ENCODE measurements at regions not wholly inside any gene's neighbourhood (a gene's known extent, or its start where the extent isn't known, plus 50 kb on each side); places are given as distances from the start of the nearest gene placed in this dataset.

- Histone ChIP-seq H3K27me3 (ENCODE audit: insufficient read depth, low read depth) (no peaks in the 10 kb centered on the region), H3K79me2 (ENCODE audit: low read depth) (no peaks in the 10 kb centered on the region), H3K4me2 (no peak overlapping the region), H3K36me3 (ENCODE audit: low read depth) (no peaks in the 10 kb centered on the region), H4K20me1 (ENCODE audit: insufficient read depth) (no peaks in the 10 kb centered on the region), H3K27ac (no peak overlapping the region), H2AFZ (no peak overlapping the region), H3K9me3 (ENCODE audit: insufficient read depth, low read depth) (no peaks in the 10 kb centered on the region), H3K4me3 (no peak overlapping the region), H3K9me2 (ENCODE audit: insufficient read depth) (no peaks in the 10 kb centered on the region), H3F3A (ENCODE audit: insufficient read depth, low read depth) (no peaks in the 10 kb centered on the region), H3K4me1 (replicated peaks; ENCODE audit: insufficient read depth) (no peaks in the 10 kb centered on the region)
- intact Hi-C loops (cut with micrococcal nuclease; ENCODE audit: unreplicated experiment), result no loop called here
- no TSS peak for BruUV-seq (replicated peaks)
- DNase-seq, result no peak
- TF ChIP-seq CTCF (conservative IDR thresholded peaks at IDR 0.05), result no peak
- no peak for TF ChIP-seq EZH2 (IDR thresholded peaks at IDR 0.05; ENCODE audit: low read depth)
- POLR2A ChIA-PET (ENCODE audit: unreplicated experiment), result no interaction called here
- CTCF ChIA-PET, result no interaction called here
These were observed 578.6 kb upstream of the RAB6C start for GRCh38 chr2:129400826-129401225.

DNA sequence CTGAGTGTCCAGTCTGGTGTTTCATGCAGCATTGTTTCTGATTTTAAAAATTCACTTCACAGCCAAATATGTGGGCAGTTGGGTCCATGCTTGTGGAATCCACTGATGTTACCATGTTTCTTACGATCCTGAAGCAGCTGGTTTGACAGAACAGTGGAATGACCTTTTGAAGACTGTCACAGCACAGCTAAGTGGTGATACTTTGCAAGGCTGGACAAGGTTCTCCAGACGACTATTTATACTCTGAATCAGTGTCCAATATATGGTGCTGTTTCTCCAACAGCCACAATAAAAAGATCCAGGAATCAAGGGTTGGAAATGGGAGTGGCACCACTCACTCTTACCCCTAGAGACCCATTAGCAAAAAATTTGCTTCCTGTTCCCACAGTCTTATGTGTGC, 577.4 kb upstream of the RAB6C start:
- no peak for DNase-seq
- no TSS peak for BruUV-seq (replicated peaks)
- ChIA-PET CTCF (no interaction called here), POLR2A (ENCODE audit: unreplicated experiment) (no interaction called here)
- Histone ChIP-seq H3K4me3 (no peak overlapping the region), H3K9me3 (ENCODE audit: insufficient read depth, low read depth) (no peaks in the 10 kb centered on the region), H3K36me3 (ENCODE audit: low read depth) (no peaks in the 10 kb centered on the region), H3K4me2 (no peak overlapping the region), H4K20me1 (ENCODE audit: insufficient read depth) (no peaks in the 10 kb centered on the region), H2AFZ (no peak overlapping the region), H3F3A (ENCODE audit: insufficient read depth, low read depth) (no peaks in the 10 kb centered on the region), H3K4me1 (replicated peaks; ENCODE audit: insufficient read depth) (no peaks in the 10 kb centered on the region), H3K27ac (no peak overlapping the region), H3K27me3 (ENCODE audit: insufficient read depth, low read depth) (0 out of 2 replicates have a peak, but pooled peaks cover 3% of the 10 kb centered on the region), H3K79me2 (ENCODE audit: low read depth) (no peaks in the 10 kb centered on the region), H3K9me2 (ENCODE audit: insufficient read depth) (no peaks in the 10 kb centered on the region)
- intact Hi-C loops (cut with micrococcal nuclease; ENCODE audit: unreplicated experiment), result no loop called here
- no peak for TF ChIP-seq CTCF (conservative IDR thresholded peaks at IDR 0.05)
- TF ChIP-seq EZH2 (IDR thresholded peaks at IDR 0.05; ENCODE audit: low read depth), result no peak

GRCh38 chr2:129404000-129404685, 575.3 kb upstream of the RAB6C start:
- H3K36me3 ChIP-seq (ENCODE audit: low read depth), result no peaks in the 10 kb centered on the region
- H3K27ac ChIP-seq, result no peak overlapping the region
- BruUV-seq (replicated peaks), result no TSS peak
- H4K20me1 ChIP-seq (ENCODE audit: insufficient read depth), result no peaks in the 10 kb centered on the region
- no peak overlapping the region for H2AFZ ChIP-seq
- ChIA-PET POLR2A (ENCODE audit: unreplicated experiment) (no interaction called here), CTCF (no interaction called here)
- no peak overlapping the region for H3K4me2 ChIP-seq
- H3K9me3 ChIP-seq (ENCODE audit: insufficient read depth, low read depth), result no peaks in the 10 kb centered on the region
- no peak overlapping the region for H3K4me3 ChIP-seq
- no peaks in the 10 kb centered on the region for H3K9me2 ChIP-seq (ENCODE audit: insufficient read depth)
- DNase-seq, result no peak
- TF ChIP-seq EZH2 (IDR thresholded peaks at IDR 0.05; ENCODE audit: low read depth) (no peak), CTCF (conservative IDR thresholded peaks at IDR 0.05) (no peak)
- H3K79me2 ChIP-seq (ENCODE audit: low read depth), result no peaks in the 10 kb centered on the region
- intact Hi-C loops (cut with micrococcal nuclease; ENCODE audit: unreplicated experiment), result no loop called here
- 0 out of 2 replicates have a peak, but pooled peaks cover 3% of the 10 kb centered on the region for H3K27me3 ChIP-seq (ENCODE audit: insufficient read depth, low read depth)
- H3F3A ChIP-seq (ENCODE audit: insufficient read depth, low read depth), result no peaks in the 10 kb centered on the region
- no peaks in the 10 kb centered on the region for H3K4me1 ChIP-seq (replicated peaks; ENCODE audit: insufficient read depth)
